HepG2 (cell line): ENCODE measurements at regions not wholly inside any gene's neighbourhood (a gene's known extent, or its start where the extent isn't known, plus 50 kb on each side); places are given as distances from the start of the nearest gene placed in this dataset.

Source experiments
- ATAC-seq: fragments of 200-7000 bp; cut with Tn5 transposase; 3 replicates; pipeline ENCODE4 v1.9.1; 2020; ENCODE audit warnings: mild to moderate bottlenecking, moderate library complexity
- BruUV-seq: library from RNA; stranded (reverse); fragments of 400-500 nt; replicated peaks from 2 replicates; lab custom pipeline; 2021; lab: Mats Ljungman, UMichigan
- CTCF ChIA-PET: fragments of 300-600 bp; formaldehyde crosslinking; extraction: SDS; loops from one replicate; lab custom pipeline; 2021; ENCODE audit warnings: low total read pairs, inconsistent platforms, low intra/inter-chr PET ratio; lab: Yijun Ruan, JAX
- POLR2A ChIA-PET: fragments of 350-600 bp; sonication (Branson Sonifier 250); formaldehyde crosslinking; loops from one replicate; lab custom pipeline; 2020; ENCODE audit warnings: antibody characterized with exemption, inconsistent platforms; lab: Yijun Ruan, JAX
- DNase-seq: peaks from one replicate; pipeline ENCODE4 v3.0.0-alpha.2; 2015; ENCODE audit warnings: low spot score
- FAIRE-seq: peaks from 3 replicates; lab custom pipeline; 2011; peaks lifted over from hg19 to GRCh38; lab: Jason Lieb, UNC
- H2AFZ ChIP-seq: one replicate; pipeline ENCODE4 v1.6.1; 2011; ENCODE audit warnings: low read length, inconsistent platforms
- H3K27ac ChIP-seq: fragments of 300-600 bp; 3 replicates; pipeline ENCODE4 v1.8.0; 2011; ENCODE audit warnings: mixed run types, mild to moderate bottlenecking, mixed read lengths, low read length, inconsistent platforms; ENCODE audit not compliant: insufficient read depth; ENCODE audit errors: extremely low read length
- H3K27me3 ChIP-seq, 2 experiments: fragments of 200-600 bp in 1 of 2; 2 replicates in 1 of 2; 3 replicates in 1 of 2; pipeline versions ENCODE4 v1.6.0 to v1.8.0; 2011; ENCODE audit warnings: low read length in 2 of 2, mild to moderate bottlenecking in 2 of 2, moderate library complexity in 2 of 2, inconsistent platforms in 1 of 2; ENCODE audit not compliant: insufficient read depth in 2 of 2, control insufficient read depth in 1 of 2
- H3K36me3 ChIP-seq, 2 experiments: fragments of 200-600 bp in 1 of 2; replicated peaks in 1 of 2; 2 replicates in 1 of 2; 3 replicates in 1 of 2; pipeline versions ENCODE4 v1.5.1 to v1.8.0; 2011; ENCODE audit warnings: low read length in 2 of 2, inconsistent platforms in 1 of 2; ENCODE audit not compliant: insufficient read depth in 2 of 2, control insufficient read depth in 1 of 2
- H3K4me1 ChIP-seq: 2 replicates; pipeline ENCODE4 v1.5.1; 2012; ENCODE audit warnings: low read length, inconsistent platforms; ENCODE audit not compliant: insufficient read depth
- H3K4me2 ChIP-seq: 2 replicates; pipeline ENCODE4 v1.6.0; 2011; ENCODE audit warnings: low read depth, low read length, inconsistent platforms
- H3K4me3 ChIP-seq, 3 experiments: fragments of 200-600 bp in 1 of 3; sonication (generic), shearing (Covaris generic) in 1 of 3; replicated peaks in 1 of 3; 2 replicates each; pipeline ENCODE4 v1.5.1; 2011 to 2016; ENCODE audit warnings: low read length in 3 of 3, inconsistent platforms in 2 of 3, low read depth in 2 of 3, mild to moderate bottlenecking in 2 of 3, control low read depth in 1 of 3, mixed read lengths in 1 of 3; ENCODE audit not compliant: insufficient read depth in 1 of 3
- H3K79me2 ChIP-seq: one replicate; pipeline ENCODE4 v1.6.1; 2011; ENCODE audit warnings: low read length, inconsistent platforms; ENCODE audit not compliant: insufficient read depth
- H3K9ac ChIP-seq: 2 replicates; pipeline ENCODE4 v1.6.0; 2011; ENCODE audit warnings: mild to moderate bottlenecking, low read depth, low read length, inconsistent platforms; ENCODE audit not compliant: insufficient read depth
- H3K9me3 ChIP-seq: 2 replicates; pipeline ENCODE4 v1.5.1; 2012; ENCODE audit warnings: mild to moderate bottlenecking, low read length
- H4K20me1 ChIP-seq: 2 replicates; pipeline ENCODE4 v1.6.0; 2011; ENCODE audit warnings: inconsistent platforms, mild to moderate bottlenecking, low read length, moderate library complexity; ENCODE audit not compliant: insufficient read depth
- NFAT5 ChIP-seq: sonication (generic); formaldehyde crosslinking; IDR thresholded peaks from 2 replicates; pipeline ENCODE4 v1.4.0; 2020; ENCODE audit warnings: missing genetic modification reagents
- PITX1 ChIP-seq: sonication (generic); formaldehyde crosslinking; IDR thresholded peaks from 2 replicates; pipeline ENCODE4 v1.5.1; 2020; ENCODE audit warnings: mild to moderate bottlenecking, missing genetic modification reagents
- PLRG1 ChIP-seq: fragments of 450-650 bp; conservative IDR thresholded peaks from 2 replicates; pipeline ENCODE4 v1.6.1; 2016
- ZBED4 ChIP-seq: sonication (generic); formaldehyde crosslinking; IDR thresholded peaks from 2 replicates; pipeline ENCODE4 v1.4.0; 2020; ENCODE audit warnings: missing genetic modification reagents, borderline replicate concordance
- ZC3H13 ChIP-seq: sonication (generic); formaldehyde crosslinking; IDR thresholded peaks from 2 replicates; pipeline ENCODE4 v1.8.1; 2023; ENCODE audit warnings: mild to moderate bottlenecking, missing genetic modification reagents, moderate library complexity
- ZNF607 ChIP-seq: sonication (generic); formaldehyde crosslinking; IDR thresholded peaks from 2 replicates; pipeline ENCODE4 v1.5.1; 2020; ENCODE audit warnings: missing genetic modification reagents, mild to moderate bottlenecking, borderline replicate concordance
- ZNF615 ChIP-seq: sonication (generic); formaldehyde crosslinking; IDR thresholded peaks from 2 replicates; pipeline ENCODE4 v1.5.0; 2020; ENCODE audit warnings: mild to moderate bottlenecking, missing genetic modification reagents, borderline replicate concordance
- ZNF770 ChIP-seq: sonication (generic); formaldehyde crosslinking; IDR thresholded peaks from 2 replicates; pipeline ENCODE4 v1.5.0; 2020; ENCODE audit warnings: mild to moderate bottlenecking, missing genetic modification reagents
- ZNF772 ChIP-seq: sonication (generic); formaldehyde crosslinking; IDR thresholded peaks from 2 replicates; pipeline ENCODE4 v1.5.0; 2020; ENCODE audit warnings: mild to moderate bottlenecking, missing genetic modification reagents
- ZNF800 ChIP-seq: sonication (generic); formaldehyde crosslinking; IDR thresholded peaks from 2 replicates; pipeline ENCODE4 v1.4.0; 2020; ENCODE audit warnings: missing genetic modification reagents
- ZSCAN29 ChIP-seq: sonication (generic); formaldehyde crosslinking; conservative IDR thresholded peaks from 2 replicates; pipeline ENCODE4 v1.4.0; 2020; ENCODE audit warnings: mild to moderate bottlenecking, missing genetic modification reagents
- WGBS: methylation state at CpG from one replicate; pipeline ENCODE4 v1.1.6; 2017; ENCODE audit warnings: low lambda C conversion rate; 5-methylcytosine and 5-hydroxymethylcytosine counted together
- in situ Hi-C: cut with HindIII; loops from 2 replicates; pipeline ENCODE4 v1.10.0; 2017; ENCODE audit warnings: low pct_unique_long_range_greater_than_20kb; ENCODE audit not compliant: extremely low pct_ligation_motif_present
- intact Hi-C: fragments of 100-400 bp; cut with micrococcal nuclease; formaldehyde crosslinking; loops from one replicate; pipeline ENCODE4 v1.10.0; 2022; ENCODE audit not compliant: unreplicated experiment

- no peak for ATAC-seq
- intact Hi-C loops = no loop called here
- H3K4me3 ChIP-seq = no peak overlapping the region
- H4K20me1 ChIP-seq = no peaks in the 10 kb centered on the region
- 0% methylated on average over 1 of the region's 2 CpGs for WGBS
- no peak for FAIRE-seq
- H3K79me2 ChIP-seq = no peaks in the 10 kb centered on the region
- no peaks in the 10 kb centered on the region for H3K4me1 ChIP-seq
- no TSS peak for BruUV-seq
- H2AFZ ChIP-seq = no peak overlapping the region
- in situ Hi-C loops = no loop called here
- H3K27ac ChIP-seq = no peak overlapping the region
- H3K4me2 ChIP-seq = no peak overlapping the region
- CTCF ChIA-PET = no interaction called here
- no peak for DNase-seq
- POLR2A ChIA-PET = no interaction called here
- H3K27me3 ChIP-seq = peaks cover 0 to 54% of the 10 kb centered on the region in 2 experiments; a peak in 4 of 5 replicates
- H3K36me3 ChIP-seq = no peaks in the 10 kb centered on the region
- no peak overlapping the region for H3K9ac ChIP-seq
- no peaks in the 10 kb centered on the region for H3K9me3 ChIP-seq
- TF ChIP-seq NFAT5 = no peak
- TF ChIP-seq ZBED4 (CRISPR knock-in tag) = no peak
- TF ChIP-seq PLRG1 = no peak
- TF ChIP-seq ZNF772 (CRISPR knock-in tag) = no peak
- no peak for TF ChIP-seq ZNF607 (CRISPR knock-in tag)
- TF ChIP-seq ZNF800 = no peak
- no peak for TF ChIP-seq ZNF770 (CRISPR knock-in tag)
- TF ChIP-seq ZC3H13 (CRISPR knock-in tag) = no peak
- TF ChIP-seq ZSCAN29 (CRISPR knock-in tag) = no peak
- TF ChIP-seq PITX1 (CRISPR knock-in tag) = no peak
- no peak for TF ChIP-seq ZNF615
Measured at GRCh38 chr15:93252780-93253179, 163.8 kb upstream of the RGMA start.
